H9 (cell line): ENCODE measurements at regions not wholly inside any gene's neighbourhood (a gene's known extent, or its start where the extent isn't known, plus 50 kb on each side); places are given as distances from the start of the nearest gene placed in this dataset.

Experiments used
- DNase-seq: peaks from one replicate; pipeline ENCODE4 v3.0.0-alpha.2; 2017
- H2AFZ ChIP-seq: one replicate; pipeline ENCODE4 v1.6.1; 2013; ENCODE audit warnings: mild to moderate bottlenecking, low read length, control low read depth, moderate library complexity
- H2AK5ac ChIP-seq: 2 replicates; pipeline ENCODE4 v1.6.1; 2013; ENCODE audit warnings: low read length, control low read depth, mixed read lengths; ENCODE audit not compliant: insufficient read length
- H2BK120ac ChIP-seq: one replicate; pipeline ENCODE4 v1.6.1; 2013; ENCODE audit warnings: low read depth, mild to moderate bottlenecking, low read length, control low read depth, inconsistent platforms; ENCODE audit not compliant: poor library complexity, severe bottlenecking
- H2BK12ac ChIP-seq: 2 replicates; pipeline ENCODE4 v1.6.1; 2013; ENCODE audit warnings: low read length, control low read depth, mixed read lengths, low read depth; ENCODE audit not compliant: insufficient read length
- H2BK15ac ChIP-seq: 2 replicates; pipeline ENCODE4 v1.6.1; 2013; ENCODE audit warnings: low read depth, low read length, control low read depth
- H2BK20ac ChIP-seq: one replicate; pipeline ENCODE4 v1.6.1; 2013; ENCODE audit warnings: low read depth, mild to moderate bottlenecking, low read length, control low read depth, inconsistent platforms; ENCODE audit not compliant: poor library complexity, severe bottlenecking
- H2BK5ac ChIP-seq: 2 replicates; pipeline ENCODE4 v1.6.1; 2013; ENCODE audit warnings: low read length, control low read depth, mixed read lengths; ENCODE audit not compliant: insufficient read length
- H3K14ac ChIP-seq: 2 replicates; pipeline ENCODE4 v1.6.1; 2013; ENCODE audit warnings: low read length, control low read depth; ENCODE audit not compliant: insufficient read depth
- H3K18ac ChIP-seq: 2 replicates; pipeline ENCODE4 v1.6.1; 2013; ENCODE audit warnings: low read depth, mild to moderate bottlenecking, mixed read lengths, low read length, control low read depth; ENCODE audit not compliant: insufficient read length
- H3K23ac ChIP-seq: 2 replicates; pipeline ENCODE4 v1.6.1; 2013; ENCODE audit warnings: low read length, control low read depth, mixed read lengths, low read depth; ENCODE audit not compliant: insufficient read length
- H3K23me2 ChIP-seq: 2 replicates; pipeline ENCODE4 v1.6.1; 2013; ENCODE audit warnings: low read depth, mild to moderate bottlenecking, mixed read lengths, low read length, control low read depth; ENCODE audit not compliant: insufficient read length, poor library complexity, severe bottlenecking
- H3K27ac ChIP-seq: 2 replicates; pipeline ENCODE4 v1.5.1; 2013; ENCODE audit warnings: low read length, control low read depth, mixed read lengths, low read depth; ENCODE audit not compliant: insufficient read length
- H3K27me3 ChIP-seq: 2 replicates; pipeline ENCODE4 v1.6.1; 2013; ENCODE audit warnings: low read length, control low read depth, inconsistent platforms; ENCODE audit not compliant: insufficient read depth
- H3K4ac ChIP-seq: 2 replicates; pipeline ENCODE4 v1.6.1; 2013; ENCODE audit warnings: low read depth, mild to moderate bottlenecking, control low read depth, inconsistent platforms, low read length, moderate library complexity
- H3K4me1 ChIP-seq: 2 replicates; pipeline ENCODE4 v1.6.1; 2013; ENCODE audit warnings: low read length, control low read depth, inconsistent platforms; ENCODE audit not compliant: insufficient read depth
- H3K4me2 ChIP-seq: 2 replicates; pipeline ENCODE4 v1.6.1; 2013; ENCODE audit warnings: low read length, control low read depth, mixed read lengths; ENCODE audit not compliant: insufficient read length, insufficient read depth
- H3K56ac ChIP-seq: 2 replicates; pipeline ENCODE4 v1.6.1; 2013; ENCODE audit warnings: low read depth, mild to moderate bottlenecking, mixed read lengths, low read length, control low read depth; ENCODE audit not compliant: insufficient read length
- H3K79me1 ChIP-seq: 2 replicates; pipeline ENCODE4 v1.6.1; 2013; ENCODE audit warnings: low read depth, mild to moderate bottlenecking, moderate library complexity, low read length, control low read depth, inconsistent platforms; ENCODE audit not compliant: insufficient read depth, poor library complexity, severe bottlenecking
- H3K79me2 ChIP-seq: 2 replicates; pipeline ENCODE4 v1.6.1; 2013; ENCODE audit warnings: low read length, control low read depth, inconsistent platforms; ENCODE audit not compliant: insufficient read depth
- H3K9ac ChIP-seq: 2 replicates; pipeline ENCODE4 v1.6.1; 2013; ENCODE audit warnings: low read length, control low read depth, mixed read lengths; ENCODE audit not compliant: insufficient read length; ENCODE audit errors: extremely low read depth
- H3K9me3 ChIP-seq: one replicate; pipeline ENCODE4 v1.6.1; 2013; ENCODE audit warnings: low read depth, low read length, inconsistent platforms; ENCODE audit not compliant: control insufficient read depth
- H3T11ph ChIP-seq: one replicate; pipeline ENCODE4 v1.6.1; 2013; ENCODE audit warnings: mild to moderate bottlenecking, low read length, control low read depth, inconsistent platforms
- H4K20me1 ChIP-seq: one replicate; pipeline ENCODE4 v1.6.1; 2013; ENCODE audit not compliant: control insufficient read depth, insufficient read length, insufficient read depth
- H4K5ac ChIP-seq: 2 replicates; pipeline ENCODE4 v1.6.1; 2013; ENCODE audit warnings: low read depth, mild to moderate bottlenecking, mixed read lengths, low read length, control low read depth; ENCODE audit not compliant: insufficient read length
- H4K8ac ChIP-seq: replicated peaks from 2 replicates; pipeline ENCODE4 v1.6.1; 2013; ENCODE audit warnings: low read length, control low read depth, mixed read lengths, low read depth; ENCODE audit not compliant: insufficient read length
- H4K91ac ChIP-seq: 2 replicates; pipeline ENCODE4 v1.6.1; 2013; ENCODE audit warnings: low read depth, mild to moderate bottlenecking, moderate library complexity, mixed read lengths, low read length, control low read depth; ENCODE audit not compliant: insufficient read length
- H3K27ac Mint-ChIP-seq, 3 experiments: 2 replicates in 2 of 3; 3 replicates in 1 of 3; pipeline ENCODE4 v1.8.0; 2020 to 2021; ENCODE audit warnings: mixed read lengths in 3 of 3, mild to moderate bottlenecking in 1 of 3, moderate library complexity in 1 of 3
- H3K27me3 Mint-ChIP-seq: 2 replicates; pipeline ENCODE4 v1.8.0; 2021; ENCODE audit warnings: low read depth, mild to moderate bottlenecking, moderate library complexity, mixed read lengths
- H3K36me3 Mint-ChIP-seq, 3 experiments: 2 replicates in 2 of 3; 3 replicates in 1 of 3; pipeline ENCODE4 v1.8.0; 2020 to 2021; ENCODE audit warnings: low read depth in 3 of 3, mixed read lengths in 3 of 3; ENCODE audit not compliant: insufficient read depth in 1 of 3
- H3K4me1 Mint-ChIP-seq, 2 experiments: 2 replicates each; pipeline ENCODE4 v1.8.0; 2020; ENCODE audit warnings: mixed read lengths in 2 of 2
- H3K4me3 Mint-ChIP-seq, 2 experiments: 2 replicates in 1 of 2; 3 replicates in 1 of 2; pipeline ENCODE4 v1.8.0; 2020 to 2021; ENCODE audit warnings: mild to moderate bottlenecking in 2 of 2, mixed read lengths in 2 of 2, moderate library complexity in 1 of 2
- H3K9me3 Mint-ChIP-seq, 2 experiments: 2 replicates in 1 of 2; 3 replicates in 1 of 2; pipeline ENCODE4 v1.8.0; 2020; ENCODE audit warnings: mild to moderate bottlenecking in 2 of 2, mixed read lengths in 2 of 2, moderate library complexity in 1 of 2
- CTCF ChIP-seq: fragments of 200-600 bp; sonication (generic); conservative IDR thresholded peaks from 3 replicates; pipeline ENCODE4 v1.8.0; 2021; ENCODE audit warnings: antibody characterized with exemption, mild to moderate bottlenecking
- WGBS: extraction: QIAGEN DNeasy Blood & Tissue Kit; methylation state at CpG from one replicate; pipeline ENCODE4 v1.1.7; 2013; ENCODE audit warnings: missing lambda C conversion rate, low lambda C conversion rate, mixed read lengths; ENCODE audit not compliant: insufficient read length; ENCODE audit errors: extremely low coverage; 5-methylcytosine and 5-hydroxymethylcytosine counted together

GRCh38 chr18:45254709-45255082 is 360.6 kb upstream of the SLC14A2 start:
- Mint-ChIP-seq H3K36me3 (no peaks in the 10 kb centered on the region), H3K4me1 (peaks cover 7 to 9% of the 10 kb centered on the region in 2 experiments), H3K27ac (no peak overlapping the region), H3K9me3 (no peaks in the 10 kb centered on the region; a peak in 1 of 5 replicates), H3K4me3 (no peak overlapping the region), H3K27me3 (no peaks in the 10 kb centered on the region)
- no peak overlapping the region for H4K5ac ChIP-seq
- H2BK12ac ChIP-seq = no peak overlapping the region
- H2AFZ ChIP-seq = no peak overlapping the region
- H3K9ac ChIP-seq = no peak overlapping the region
- no peak for TF ChIP-seq CTCF
- no peaks in the 10 kb centered on the region for H3K79me2 ChIP-seq
- no peak overlapping the region for H3T11ph ChIP-seq
- no peaks in the 10 kb centered on the region for H3K27me3 ChIP-seq
- H3K4ac ChIP-seq = no peak overlapping the region
- H3K14ac ChIP-seq = no peak overlapping the region
- H3K4me2 ChIP-seq = no peak overlapping the region
- H2BK5ac ChIP-seq = no peak overlapping the region
- no peak for DNase-seq
- WGBS = no CpG with 5 or more reads among the region's 6 CpGs
- H3K4me1 ChIP-seq = no peaks in the 10 kb centered on the region
- no peak overlapping the region for H2BK120ac ChIP-seq
- no peaks in the 10 kb centered on the region for H3K9me3 ChIP-seq
- no peak overlapping the region for H2AK5ac ChIP-seq
- H3K27ac ChIP-seq = no peak overlapping the region
- no peaks in the 10 kb centered on the region for H3K23me2 ChIP-seq
- no peak overlapping the region for H3K18ac ChIP-seq
- no peak overlapping the region for H2BK15ac ChIP-seq
- H4K8ac ChIP-seq = no peak overlapping the region
- no peak overlapping the region for H4K91ac ChIP-seq
- no peaks in the 10 kb centered on the region for H4K20me1 ChIP-seq
- no peak overlapping the region for H2BK20ac ChIP-seq
- H3K79me1 ChIP-seq = no peaks in the 10 kb centered on the region
- H3K56ac ChIP-seq = no peak overlapping the region
- H3K23ac ChIP-seq = no peak overlapping the region
